ENCODE measurements at regions not wholly inside any gene's neighbourhood (a gene's known extent, or its start where the extent isn't known, plus 50 kb on each side); places are given as distances from the start of the nearest gene placed in this dataset.

GRCh38 chr1:43065191-43065590 is 106.5 kb upstream of the SLC2A1 start:
- TF ChIP-seq, protein P1, sequence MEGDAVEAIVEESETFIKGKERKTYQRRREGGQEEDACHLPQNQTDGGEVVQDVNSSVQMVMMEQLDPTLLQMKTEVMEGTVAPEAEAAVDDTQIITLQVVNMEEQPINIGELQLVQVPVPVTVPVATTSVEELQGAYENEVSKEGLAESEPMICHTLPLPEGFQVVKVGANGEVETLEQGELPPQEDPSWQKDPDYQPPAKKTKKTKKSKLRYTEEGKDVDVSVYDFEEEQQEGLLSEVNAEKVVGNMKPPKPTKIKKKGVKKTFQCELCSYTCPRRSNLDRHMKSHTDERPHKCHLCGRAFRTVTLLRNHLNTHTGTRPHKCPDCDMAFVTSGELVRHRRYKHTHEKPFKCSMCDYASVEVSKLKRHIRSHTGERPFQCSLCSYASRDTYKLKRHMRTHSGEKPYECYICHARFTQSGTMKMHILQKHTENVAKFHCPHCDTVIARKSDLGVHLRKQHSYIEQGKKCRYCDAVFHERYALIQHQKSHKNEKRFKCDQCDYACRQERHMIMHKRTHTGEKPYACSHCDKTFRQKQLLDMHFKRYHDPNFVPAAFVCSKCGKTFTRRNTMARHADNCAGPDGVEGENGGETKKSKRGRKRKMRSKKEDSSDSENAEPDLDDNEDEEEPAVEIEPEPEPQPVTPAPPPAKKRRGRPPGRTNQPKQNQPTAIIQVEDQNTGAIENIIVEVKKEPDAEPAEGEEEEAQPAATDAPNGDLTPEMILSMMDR (IDR thresholded peaks at IDR 0.05; ENCODE audit: low read length), result no peak
- TF ChIP-seq EZH2phosphoT487 (IDR thresholded peaks at IDR 0.05; ENCODE audit: low read length), result no peak
